ENCODE measurements at regions not wholly inside any gene's neighbourhood (a gene's known extent, or its start where the extent isn't known, plus 50 kb on each side); places are given as distances from the start of the nearest gene placed in this dataset.

- no peak for DNase-seq
Observed at GRCh38 chr15:93517176-93517575, 428.2 kb upstream of the RGMA start.

- no peak for DNase-seq
Observed at GRCh38 chr15:93515256-93516051, 426.4 kb upstream of the RGMA start.

GRCh38 chr15:93506646-93507045 lies 417.6 kb upstream of the RGMA start:
- no peak for DNase-seq

- DNase-seq = no peak
Observed at GRCh38 chr15:93505506-93505905, 416.5 kb upstream of the RGMA start.

DNA sequence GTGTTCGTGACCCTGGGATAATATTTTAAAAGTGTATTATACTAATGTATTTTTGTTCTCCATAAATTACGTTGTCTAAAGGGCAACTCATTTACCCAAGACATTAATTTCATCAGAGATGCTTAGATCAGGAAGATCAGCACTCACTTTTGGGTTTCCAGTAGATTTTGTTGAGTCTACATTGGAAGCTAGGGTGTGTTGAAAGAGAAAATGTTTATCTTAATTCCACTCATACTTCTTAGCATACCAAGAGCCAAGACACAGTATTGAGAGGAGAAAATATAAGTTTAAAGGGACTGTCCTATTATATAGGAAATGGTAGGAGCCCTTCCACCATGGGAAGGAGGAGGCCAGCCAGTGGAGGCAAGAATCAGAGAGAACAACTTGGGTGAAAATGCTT lies 412.9 kb upstream of the RGMA start:
- DNase-seq = no peak

DNA sequence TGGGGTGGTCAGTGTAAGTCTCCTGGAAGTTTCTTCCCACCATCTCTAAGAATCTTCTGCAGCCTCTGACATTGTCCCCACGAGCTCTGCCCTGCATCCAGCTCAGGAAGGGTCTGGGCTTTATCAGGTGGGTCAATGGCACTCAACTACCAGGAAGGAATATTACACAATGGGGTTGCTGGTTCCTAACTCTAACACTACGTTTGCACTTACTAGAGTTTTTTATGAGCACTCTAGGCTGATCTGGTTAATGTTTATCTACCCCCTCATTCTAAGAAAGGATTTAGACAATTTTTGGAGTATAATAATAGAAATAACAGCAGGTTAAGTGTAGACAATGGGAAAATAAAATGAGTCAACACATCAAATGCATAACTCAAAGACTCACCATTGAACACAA lies 411.1 kb upstream of the RGMA start:
- no peak for DNase-seq

- no peak for DNase-seq
Observed at GRCh38 chr15:93497291-93497690, 408.3 kb upstream of the RGMA start.

DNA sequence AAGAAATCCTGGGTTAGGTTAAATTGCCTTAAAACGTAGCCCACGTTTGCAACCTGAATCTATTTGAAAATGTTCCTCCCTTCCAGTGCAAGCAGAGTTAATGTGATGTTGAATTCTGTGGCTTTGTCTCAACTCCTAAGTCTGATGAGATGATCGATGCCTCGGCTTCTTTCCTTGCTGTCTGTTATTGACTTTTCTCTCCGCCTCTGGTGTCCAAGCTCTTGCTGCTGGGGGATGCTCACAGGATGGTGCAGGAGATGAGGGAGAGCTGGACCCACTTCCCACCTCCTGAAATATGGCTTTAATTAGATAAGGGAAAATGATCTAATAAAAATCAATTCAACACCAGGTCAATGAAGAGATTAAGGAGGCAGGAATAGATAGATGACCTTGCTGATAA lies 407.9 kb upstream of the RGMA start:
- no peak for DNase-seq

DNA sequence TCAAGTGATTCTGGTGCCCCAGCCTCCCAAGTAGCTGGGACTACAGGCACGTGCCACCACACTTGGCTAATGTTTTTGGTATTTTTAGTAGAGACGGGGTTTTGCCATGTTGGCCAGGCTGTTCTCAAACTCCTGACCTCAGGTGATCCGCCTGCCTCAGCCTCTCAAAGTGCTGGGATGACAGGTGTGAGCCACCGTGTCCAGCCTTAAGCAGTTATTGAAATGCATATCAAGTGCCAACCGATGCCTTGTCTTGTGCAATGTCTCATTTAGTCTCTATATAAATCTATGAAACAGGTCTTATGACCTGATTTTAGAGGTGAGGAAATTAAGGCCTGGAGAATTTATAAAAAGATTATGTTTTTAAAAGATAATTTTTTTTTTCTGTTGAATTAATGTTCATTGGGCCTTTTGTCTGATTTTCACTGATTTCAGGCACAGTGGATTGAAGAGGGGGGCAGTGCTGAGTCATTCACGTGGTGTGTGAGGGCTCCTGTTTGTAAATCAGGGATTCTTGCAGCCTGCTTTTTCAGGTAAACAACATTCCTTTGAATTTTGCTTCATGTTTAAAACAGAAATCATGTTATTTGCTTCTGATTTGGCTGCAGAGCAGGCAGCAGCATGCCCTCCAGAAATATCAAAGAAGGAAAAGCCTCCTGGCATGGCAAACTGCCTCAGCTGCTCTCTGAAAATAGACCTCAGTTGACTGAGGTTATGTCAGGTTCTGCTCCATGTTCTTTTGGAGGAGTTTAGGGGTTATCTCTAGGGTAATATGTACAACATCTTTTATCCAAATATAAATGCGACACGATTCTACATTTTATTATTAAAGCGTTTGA lies 407.0 kb upstream of the RGMA start:
- no peak for DNase-seq

- no peak for DNase-seq
Observed at GRCh38 chr15:93493172-93493571, 404.2 kb upstream of the RGMA start.

DNA sequence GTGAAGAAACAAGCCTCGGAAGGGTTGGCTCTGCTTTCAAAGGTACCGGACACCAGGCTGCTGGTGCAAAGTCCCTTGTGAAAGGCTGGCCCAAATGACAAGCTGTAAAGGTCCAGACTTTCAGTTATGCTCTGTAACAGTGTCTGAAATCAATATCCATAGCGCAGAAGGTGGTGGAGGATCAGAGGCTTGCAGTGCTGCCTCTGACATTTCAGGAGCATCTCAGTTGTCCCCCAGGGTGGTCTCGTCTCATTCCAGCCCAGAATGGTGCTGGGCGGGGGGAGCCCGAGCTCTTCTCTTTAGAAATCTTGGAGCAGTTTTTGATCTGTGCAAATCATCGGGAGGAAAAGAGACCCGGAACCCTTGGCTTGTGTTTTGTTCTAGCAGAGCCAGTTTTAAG lies 402.3 kb upstream of the RGMA start:
- DNase-seq = no peak

DNA sequence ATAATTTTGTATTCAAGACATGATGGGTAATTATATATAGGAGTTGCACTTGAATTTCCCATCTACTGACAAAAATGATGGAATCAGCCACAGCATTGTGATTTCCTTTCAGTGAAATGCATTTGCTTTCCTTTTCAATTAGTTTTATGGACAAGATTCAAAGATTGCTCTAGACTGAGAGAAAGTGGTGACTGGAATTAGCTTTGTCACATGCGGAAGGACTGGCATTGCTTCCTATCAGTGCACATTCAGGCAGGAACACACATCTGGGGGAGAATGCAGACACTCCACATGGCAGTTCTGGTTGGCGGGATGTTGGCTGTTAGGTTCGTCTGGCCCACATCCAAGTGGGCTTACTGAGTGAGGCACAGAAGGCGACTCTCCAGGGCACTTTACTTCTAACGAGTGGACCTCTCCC lies 399.3 kb upstream of the RGMA start:
- DNase-seq = no peak

DNA sequence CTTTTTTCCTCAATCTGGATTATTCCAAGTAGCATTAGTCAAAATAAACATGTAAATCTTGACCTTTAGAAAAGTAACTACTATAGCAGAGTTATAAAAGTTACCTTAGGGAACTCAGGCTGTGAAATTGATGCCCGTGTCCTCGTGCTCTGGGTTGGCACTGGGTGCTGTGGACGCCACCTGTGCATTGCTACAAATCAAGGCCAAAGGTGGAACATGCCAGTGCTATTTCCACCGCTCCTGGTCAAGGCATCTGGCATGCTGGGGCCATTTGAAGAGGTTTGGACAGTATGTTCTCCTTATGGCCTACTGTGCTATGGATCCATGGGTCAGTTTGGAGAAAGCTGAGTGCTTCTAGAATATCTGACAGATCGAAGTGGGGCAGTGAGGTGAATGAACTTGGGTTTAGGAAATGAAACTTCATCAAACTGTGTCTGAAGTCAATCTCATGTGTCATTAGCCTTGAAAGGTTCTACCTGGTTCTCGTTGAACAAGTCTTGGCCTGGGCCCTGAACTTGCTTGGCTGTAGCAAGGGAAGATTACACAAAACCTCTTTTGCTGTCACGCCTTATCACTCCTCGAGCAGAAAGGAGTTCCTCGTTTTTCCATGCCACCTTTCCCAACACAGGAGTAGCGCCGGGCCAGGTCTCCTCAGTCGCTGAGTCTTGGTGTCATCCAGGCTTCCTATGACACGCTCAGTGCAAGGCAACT lies 397.6 kb upstream of the RGMA start:
- DNase-seq = no peak

DNA sequence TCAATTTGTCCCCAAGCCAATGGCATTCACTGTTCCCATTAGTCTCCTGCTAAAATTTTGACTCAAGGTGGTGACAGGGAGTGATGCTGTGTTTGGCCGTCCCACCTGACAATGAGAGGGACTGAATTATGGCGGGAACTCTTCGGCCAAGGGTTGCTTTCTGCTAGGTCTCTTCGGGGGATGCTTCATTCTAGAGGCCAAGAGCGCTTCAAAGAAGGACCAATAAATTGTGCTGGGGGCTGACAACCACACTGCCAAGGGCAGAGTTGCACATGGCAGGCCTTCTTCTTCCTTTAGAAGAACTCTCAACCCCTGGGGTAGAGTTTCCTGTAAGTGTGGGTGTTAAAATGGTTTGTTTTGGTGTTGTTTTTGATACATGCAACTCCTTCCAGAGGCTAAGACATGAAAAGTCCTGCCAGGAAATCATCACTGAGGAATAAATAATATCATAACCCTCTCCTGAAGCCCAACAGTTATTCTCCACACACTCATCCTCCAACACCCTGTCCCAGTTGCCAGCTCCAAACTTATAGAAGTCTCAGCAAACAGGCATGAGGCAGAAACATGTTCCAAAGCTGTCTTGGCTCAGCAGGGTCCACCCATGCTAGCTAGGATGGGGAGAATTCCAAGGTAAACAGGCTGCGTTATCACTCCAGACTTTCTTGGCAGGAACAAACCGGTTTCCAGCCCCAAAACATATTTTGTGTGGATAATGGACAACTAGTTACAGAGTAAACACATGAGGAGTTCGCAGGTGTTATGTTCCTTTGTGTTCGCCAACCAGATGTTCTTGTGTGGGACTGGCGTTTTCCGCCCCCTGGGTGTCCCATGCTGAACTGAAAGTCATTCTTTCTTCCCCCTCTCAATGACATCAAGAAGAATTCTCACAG lies 396.7 kb upstream of the RGMA start:
- DNase-seq = peak; percentile 22

- no peak for DNase-seq
Observed at GRCh38 chr15:93483923-93484322, 394.9 kb upstream of the RGMA start.

DNA sequence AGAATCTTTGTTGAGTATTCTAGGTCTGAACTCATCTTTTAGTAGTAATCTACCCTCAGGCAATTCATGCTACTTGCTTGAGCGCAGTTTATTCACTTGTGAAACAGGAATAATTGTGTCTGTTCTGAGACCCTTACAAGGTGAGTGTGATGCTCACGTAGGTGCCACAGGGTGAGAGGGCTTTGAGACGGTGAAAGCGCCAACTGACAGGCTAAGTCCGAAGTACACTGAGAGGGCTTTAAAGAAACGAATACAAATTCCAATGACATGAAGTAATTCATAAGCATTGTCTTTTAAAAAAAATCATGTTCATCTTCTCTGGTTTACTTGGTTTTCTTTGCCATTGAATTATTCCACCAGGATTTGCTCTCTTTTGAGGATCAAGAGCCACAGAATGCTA lies 393.7 kb upstream of the RGMA start:
- DNase-seq = no peak

DNA sequence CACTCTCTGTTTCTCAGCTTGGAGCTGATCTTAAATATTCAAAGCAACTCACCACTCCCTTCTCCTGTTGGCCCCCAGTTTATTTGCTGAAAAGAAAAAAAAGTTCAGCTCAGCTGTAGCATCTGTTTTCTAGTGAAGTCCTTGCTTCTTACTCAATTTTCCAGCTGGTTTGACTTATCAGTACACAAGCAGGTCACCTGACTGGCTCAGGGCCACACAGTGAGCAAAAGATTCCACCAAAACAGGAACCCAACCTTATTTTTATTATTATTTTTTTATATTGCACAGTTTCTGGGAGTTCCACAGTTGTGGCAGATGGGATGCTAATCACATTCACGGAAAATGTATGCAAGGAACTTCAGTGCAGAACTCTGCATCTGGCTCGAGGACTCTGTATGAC lies 390.7 kb upstream of the RGMA start:
- no peak for DNase-seq

- DNase-seq = no peak
Observed at GRCh38 chr15:93478947-93479346, 389.9 kb upstream of the RGMA start.

GRCh38 chr15:93477721-93478120 lies 388.7 kb upstream of the RGMA start:
- DNase-seq = no peak

DNA sequence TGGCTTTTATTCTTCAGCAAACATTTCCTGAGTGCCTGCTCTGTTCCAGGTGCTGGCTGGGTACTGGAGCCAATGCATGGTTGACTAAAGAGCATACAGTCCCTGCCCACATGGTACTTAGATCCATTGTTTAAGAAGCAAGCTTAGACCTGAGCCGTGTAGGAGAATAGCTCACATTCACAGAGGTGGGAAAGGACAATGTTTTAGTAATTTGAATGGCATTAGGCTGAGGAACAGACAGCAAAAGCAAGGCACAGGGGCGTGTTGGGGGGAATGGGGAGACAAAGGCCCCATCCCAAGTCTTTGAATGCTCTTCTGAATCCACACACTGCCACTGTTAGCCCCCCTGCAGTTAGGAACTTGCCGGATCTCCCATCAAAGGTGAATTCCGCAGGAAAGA lies 388.2 kb upstream of the RGMA start:
- no peak for DNase-seq

- no peak for DNase-seq
Observed at GRCh38 chr15:93476491-93477177, 387.6 kb upstream of the RGMA start.

- no peak for DNase-seq
Observed at GRCh38 chr15:93474728-93475127, 385.7 kb upstream of the RGMA start.

All from NCI-H1105 treated with DMSO at 0.1 percent for 48 hours (cell line).